ENCODE measurements at regions not wholly inside any gene's neighbourhood (a gene's known extent, or its start where the extent isn't known, plus 50 kb on each side); places are given as distances from the start of the nearest gene placed in this dataset.

DNA sequence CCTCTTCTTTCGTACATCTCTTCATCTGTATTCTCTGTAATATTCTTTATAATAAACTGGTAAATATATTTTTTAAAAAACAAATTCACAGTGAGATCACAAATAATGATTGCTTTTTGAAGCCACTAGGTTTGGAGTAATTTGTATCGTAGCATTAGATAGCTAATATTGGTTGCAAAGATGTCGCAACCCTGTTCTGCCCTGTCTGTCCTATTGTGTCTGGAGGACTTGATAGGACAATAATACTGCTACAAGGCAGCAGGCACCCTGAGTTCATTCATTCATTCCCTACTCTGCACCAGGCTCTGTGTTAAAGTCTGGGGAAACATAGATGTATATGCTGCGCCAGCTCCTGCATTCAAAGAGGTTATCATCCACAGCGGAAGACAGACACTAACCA, 206.7 kb upstream of the KLF4 start:
- TF ChIP-seq, protein P1, sequence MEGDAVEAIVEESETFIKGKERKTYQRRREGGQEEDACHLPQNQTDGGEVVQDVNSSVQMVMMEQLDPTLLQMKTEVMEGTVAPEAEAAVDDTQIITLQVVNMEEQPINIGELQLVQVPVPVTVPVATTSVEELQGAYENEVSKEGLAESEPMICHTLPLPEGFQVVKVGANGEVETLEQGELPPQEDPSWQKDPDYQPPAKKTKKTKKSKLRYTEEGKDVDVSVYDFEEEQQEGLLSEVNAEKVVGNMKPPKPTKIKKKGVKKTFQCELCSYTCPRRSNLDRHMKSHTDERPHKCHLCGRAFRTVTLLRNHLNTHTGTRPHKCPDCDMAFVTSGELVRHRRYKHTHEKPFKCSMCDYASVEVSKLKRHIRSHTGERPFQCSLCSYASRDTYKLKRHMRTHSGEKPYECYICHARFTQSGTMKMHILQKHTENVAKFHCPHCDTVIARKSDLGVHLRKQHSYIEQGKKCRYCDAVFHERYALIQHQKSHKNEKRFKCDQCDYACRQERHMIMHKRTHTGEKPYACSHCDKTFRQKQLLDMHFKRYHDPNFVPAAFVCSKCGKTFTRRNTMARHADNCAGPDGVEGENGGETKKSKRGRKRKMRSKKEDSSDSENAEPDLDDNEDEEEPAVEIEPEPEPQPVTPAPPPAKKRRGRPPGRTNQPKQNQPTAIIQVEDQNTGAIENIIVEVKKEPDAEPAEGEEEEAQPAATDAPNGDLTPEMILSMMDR (IDR thresholded peaks at IDR 0.05) = no peak

DNA sequence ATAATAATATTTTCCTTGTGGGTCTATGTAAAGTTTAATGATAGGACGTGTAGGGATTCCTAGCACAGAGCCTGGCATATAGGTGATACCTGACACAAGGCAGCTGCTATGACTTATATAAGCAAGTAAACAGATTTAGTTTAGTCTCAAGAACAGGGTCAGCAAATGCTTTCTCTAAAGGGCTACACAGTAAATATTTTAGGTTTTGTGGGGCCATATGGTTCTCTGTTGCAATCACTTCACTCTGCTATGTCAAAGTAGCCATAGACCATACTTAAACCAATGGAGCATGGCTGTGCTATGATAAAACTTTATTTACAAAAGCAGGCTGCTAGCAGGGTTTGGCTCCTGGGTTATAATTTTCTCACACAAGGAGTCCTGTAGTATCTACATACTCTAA, 204.8 kb upstream of the KLF4 start:
- TF ChIP-seq, protein P1 (IDR thresholded peaks at IDR 0.05) = no peak

DNA sequence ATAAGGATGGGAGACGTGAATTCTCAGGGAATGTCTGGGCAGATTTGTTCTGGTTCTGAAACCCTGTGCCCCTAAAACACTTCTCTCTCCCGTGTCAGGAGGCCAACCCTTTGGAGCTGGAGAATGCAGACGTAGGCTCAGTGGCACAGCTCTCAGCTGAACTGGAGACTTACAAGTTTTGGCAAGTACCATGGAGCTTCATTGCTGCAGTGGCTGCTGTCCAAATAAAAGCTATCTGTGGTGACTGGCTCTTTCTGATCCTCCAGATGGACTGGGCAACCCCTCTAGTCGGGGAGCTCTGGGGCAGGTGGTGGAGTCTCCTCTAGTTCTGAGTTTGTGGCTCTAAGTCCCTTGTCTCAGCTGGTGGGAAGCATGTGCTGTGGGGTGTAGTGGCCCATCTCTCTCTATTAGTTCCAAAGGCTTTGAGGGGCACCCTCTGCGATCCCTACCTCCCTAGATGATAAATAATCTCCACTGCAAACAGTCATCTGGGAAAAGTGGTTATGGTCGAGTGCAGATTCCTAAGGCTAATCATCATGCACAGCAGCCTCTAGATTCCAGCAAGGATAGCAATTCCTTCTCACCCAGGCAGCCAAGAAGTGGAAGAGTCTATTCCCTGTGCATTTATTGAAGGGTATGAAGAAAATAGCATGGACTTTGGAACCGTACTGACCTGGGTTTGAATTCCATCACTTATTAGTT, 204.2 kb upstream of the KLF4 start:
- TF ChIP-seq, protein P1 (IDR thresholded peaks at IDR 0.05) = no peak

DNA sequence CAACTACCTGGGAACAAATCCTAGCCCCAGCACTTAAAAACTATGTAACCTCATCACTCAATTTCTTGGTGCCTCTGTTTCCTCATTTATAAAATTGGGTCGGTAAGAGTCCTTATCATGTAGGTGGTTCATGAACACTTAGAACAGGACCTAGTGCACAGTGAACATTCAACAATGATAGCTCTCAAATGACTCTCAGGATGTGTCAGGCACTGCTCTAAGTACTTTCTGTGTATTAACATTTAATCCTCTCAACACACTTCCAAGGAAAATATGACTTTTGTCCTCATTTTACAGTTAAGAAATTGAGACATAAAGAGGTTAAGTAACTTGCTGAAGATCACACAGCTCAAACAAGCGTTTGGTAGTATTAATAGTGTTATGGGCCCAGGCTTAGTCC, 202.1 kb upstream of the KLF4 start:
- TF ChIP-seq, protein P1 (IDR thresholded peaks at IDR 0.05) = no peak

DNA sequence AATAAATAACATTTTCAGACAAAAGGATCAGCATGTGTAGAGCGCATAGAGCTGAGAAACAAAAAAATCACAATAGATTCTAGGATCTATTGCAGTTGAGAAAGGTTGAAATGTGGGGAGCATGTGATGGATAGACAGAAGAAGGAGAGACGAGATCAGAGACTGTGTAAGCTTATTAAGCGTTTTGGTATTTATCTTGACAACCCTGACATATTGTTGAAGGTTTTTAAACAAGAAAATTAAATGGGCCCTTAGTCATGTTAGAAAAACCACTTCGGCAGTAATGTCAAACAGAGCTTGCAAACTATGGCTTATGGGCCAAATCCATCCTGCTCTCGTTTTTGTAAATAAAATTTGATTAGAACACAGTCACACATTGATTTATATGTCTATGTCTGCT, 200.5 kb upstream of the KLF4 start:
- TF ChIP-seq, protein P1 (IDR thresholded peaks at IDR 0.05) = no peak

DNA sequence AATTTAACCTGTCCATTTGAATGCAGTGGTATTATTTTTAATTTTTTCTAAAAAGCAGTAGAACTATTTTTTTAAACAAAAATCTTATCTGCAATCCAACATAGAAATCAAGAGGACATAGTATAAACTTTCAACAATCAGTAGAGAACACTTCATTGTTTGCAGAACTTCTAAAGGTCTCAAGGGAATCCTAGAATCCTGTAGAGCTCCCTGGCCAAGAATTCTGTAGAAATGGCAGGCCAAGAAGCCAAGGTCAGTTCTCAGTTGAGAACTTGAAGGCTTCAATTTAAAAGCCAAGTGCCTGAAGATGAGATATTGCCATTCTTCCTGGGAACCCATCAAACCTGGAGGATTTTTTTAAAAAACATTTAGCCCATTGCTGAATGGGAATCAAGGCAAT, 199.2 kb upstream of the KLF4 start:
- TF ChIP-seq, protein P1 (IDR thresholded peaks at IDR 0.05) = no peak

DNA sequence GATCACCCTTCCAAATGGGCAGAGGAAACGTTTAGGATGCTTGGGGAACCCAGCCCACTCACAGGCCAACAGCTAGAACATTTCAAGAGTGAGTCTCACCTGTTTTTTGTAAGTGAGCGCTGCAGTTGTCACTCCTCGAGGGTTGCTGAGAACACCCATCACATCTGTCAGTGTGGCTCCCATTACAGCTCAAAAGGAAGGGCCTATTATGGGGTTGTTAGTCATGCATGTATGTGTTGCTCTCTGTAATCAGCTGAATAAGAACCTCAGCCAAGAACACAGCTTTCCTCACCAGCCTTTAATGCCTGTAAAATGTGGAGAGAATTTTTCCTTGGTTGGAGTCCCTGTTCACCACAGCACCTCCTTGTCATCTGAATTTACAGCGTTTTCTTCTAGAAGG, 196.3 kb upstream of the KLF4 start:
- TF ChIP-seq, protein P1 (IDR thresholded peaks at IDR 0.05) = no peak

DNA sequence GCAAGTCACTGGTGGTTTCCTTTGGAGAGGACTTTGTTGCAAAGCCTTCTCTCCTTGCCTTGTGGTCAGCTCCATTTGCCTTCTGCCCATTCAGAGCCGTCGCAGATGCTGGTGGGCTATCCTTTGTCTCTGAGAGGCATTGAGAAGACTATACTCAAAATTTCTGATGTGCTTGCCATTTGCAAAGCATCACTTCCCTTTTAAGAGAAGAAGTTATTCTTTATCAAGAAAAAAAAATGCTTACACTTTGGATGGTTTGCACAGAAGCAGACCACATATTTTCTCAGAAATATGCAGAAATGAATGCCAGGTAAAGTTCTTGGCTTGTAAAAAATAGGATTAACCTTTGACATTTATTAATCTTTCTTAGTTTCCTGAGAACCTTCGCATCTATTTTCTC, 195.8 kb upstream of the KLF4 start:
- TF ChIP-seq, protein P1 (IDR thresholded peaks at IDR 0.05) = no peak

Data from LNCAP (cell line).